Type B pancreatic cell (in vitro differentiated cells): ENCODE measurements at regions not wholly inside any gene's neighbourhood (a gene's known extent, or its start where the extent isn't known, plus 50 kb on each side); places are given as distances from the start of the nearest gene placed in this dataset.

ENCODE experiments used
- DNase-seq: peaks from one replicate; pipeline ENCODE4 v3.0.0; 2021; ENCODE audit warnings: mixed read lengths; ENCODE audit not compliant: unreplicated experiment; ENCODE audit errors: extremely low spot score
- H3K27ac Mint-ChIP-seq: 2 replicates; pipeline ENCODE4 v1.8.0; 2021; ENCODE audit warnings: mild to moderate bottlenecking, mixed read lengths
- H3K27me3 Mint-ChIP-seq: 2 replicates; pipeline ENCODE4 v1.8.0; 2021; ENCODE audit warnings: mixed read lengths
- H3K36me3 Mint-ChIP-seq: 2 replicates; pipeline ENCODE4 v1.8.0; 2021; ENCODE audit warnings: mixed read lengths
- H3K4me1 Mint-ChIP-seq: one replicate; pipeline ENCODE4 v1.8.0; 2021; ENCODE audit warnings: mixed read lengths; ENCODE audit not compliant: unreplicated experiment
- H3K4me3 Mint-ChIP-seq: 2 replicates; pipeline ENCODE4 v1.8.0; 2021; ENCODE audit warnings: mild to moderate bottlenecking, mixed read lengths
- H3K9me3 Mint-ChIP-seq: 2 replicates; pipeline ENCODE4 v1.8.0; 2021; ENCODE audit warnings: mixed read lengths
- CTCF ChIP-seq: fragments of 200-600 bp; sonication (generic); conservative IDR thresholded peaks from 2 replicates; pipeline ENCODE4 v1.5.0; 2021; ENCODE audit warnings: antibody characterized with exemption, mild to moderate bottlenecking

DNA sequence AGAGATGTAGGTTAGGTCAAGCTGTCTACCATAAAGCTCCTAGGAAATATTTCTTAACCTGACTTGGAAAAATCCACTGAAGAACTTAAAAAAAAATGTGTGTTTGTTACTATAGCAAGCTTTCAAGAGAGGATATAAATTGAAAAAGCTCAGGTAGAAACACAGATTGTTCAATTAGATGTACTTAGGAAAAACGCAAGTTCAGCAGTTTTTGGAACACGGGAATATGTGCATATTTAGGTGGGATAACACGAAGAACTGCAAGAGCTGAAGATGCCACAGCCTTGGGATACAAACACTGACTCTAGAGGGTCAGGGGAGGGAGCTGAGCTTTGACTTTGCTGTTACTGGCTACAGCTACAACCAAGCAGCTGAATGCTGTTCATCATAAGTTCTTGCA, 77.8 kb upstream of the FSHB start:
- DNase-seq: no peak
- H3K4me1 Mint-ChIP-seq: no peaks in the 10 kb centered on the region

GRCh38 chr11:30155428-30155827, 75.4 kb upstream of the FSHB start:
- Mint-ChIP-seq H3K36me3 (no peaks in the 10 kb centered on the region), H3K4me3 (no peak overlapping the region), H3K9me3 (no peaks in the 10 kb centered on the region), H3K27me3 (no peaks in the 10 kb centered on the region), H3K4me1 (no peaks in the 10 kb centered on the region), H3K27ac (no peak overlapping the region)
- no peak for TF ChIP-seq CTCF
- DNase-seq: no peak

More for the DNA sequence above, 77.8 kb upstream of the FSHB start:
- H3K27me3 Mint-ChIP-seq: no peaks in the 10 kb centered on the region
- TF ChIP-seq CTCF: no peak
- no peak overlapping the region for H3K4me3 Mint-ChIP-seq
- H3K36me3 Mint-ChIP-seq: no peaks in the 10 kb centered on the region
- H3K27ac Mint-ChIP-seq: no peak overlapping the region
- H3K9me3 Mint-ChIP-seq: no peaks in the 10 kb centered on the region

DNA sequence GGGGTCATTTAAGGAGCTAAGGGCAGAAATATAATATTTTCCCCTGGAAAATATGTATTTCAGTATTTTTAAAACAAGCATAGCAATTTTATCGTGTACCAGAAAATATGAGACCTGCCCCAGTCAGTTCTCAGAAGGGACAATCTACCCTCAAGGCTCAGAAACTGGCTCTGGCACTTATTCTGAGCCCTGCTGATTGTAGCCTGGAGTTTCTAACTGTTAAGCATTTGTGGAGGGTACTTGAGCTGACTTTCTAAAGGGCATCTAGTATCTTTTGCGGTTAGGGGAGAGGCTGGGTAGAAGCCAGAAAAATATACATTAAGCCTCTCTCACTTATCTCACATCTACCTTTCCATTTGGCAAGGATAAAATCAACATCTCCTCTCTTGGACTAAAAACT, 71.3 kb upstream of the FSHB start:
- H3K36me3 Mint-ChIP-seq: no peaks in the 10 kb centered on the region
- no peak for DNase-seq
- no peak overlapping the region for H3K4me3 Mint-ChIP-seq
- H3K4me1 Mint-ChIP-seq: no peaks in the 10 kb centered on the region
- H3K27me3 Mint-ChIP-seq: peaks cover 3% of the 10 kb centered on the region
- TF ChIP-seq CTCF: no peak
- H3K27ac Mint-ChIP-seq: no peak overlapping the region
- H3K9me3 Mint-ChIP-seq: no peaks in the 10 kb centered on the region

GRCh38 chr11:30165652-30166051, 65.2 kb upstream of the FSHB start:
- Mint-ChIP-seq H3K9me3 (no peaks in the 10 kb centered on the region), H3K36me3 (no peaks in the 10 kb centered on the region), H3K27ac (no peak overlapping the region), H3K4me3 (no peak overlapping the region), H3K4me1 (peaks cover 4% of the 10 kb centered on the region), H3K27me3 (peaks cover 3% of the 10 kb centered on the region)
- no peak for TF ChIP-seq CTCF
- no peak for DNase-seq

GRCh38 chr11:30171661-30172060, 59.2 kb upstream of the FSHB start:
- Mint-ChIP-seq H3K36me3 (no peaks in the 10 kb centered on the region), H3K9me3 (peaks cover under 1% of the 10 kb centered on the region), H3K4me1 (peaks cover 27% of the 10 kb centered on the region), H3K27ac (no peak overlapping the region), H3K4me3 (no peak overlapping the region), H3K27me3 (no peaks in the 10 kb centered on the region)
- TF ChIP-seq CTCF: no peak
- DNase-seq: no peak

GRCh38 chr11:30172158-30172557, 58.7 kb upstream of the FSHB start:
- H3K4me3 Mint-ChIP-seq: no peak overlapping the region
- H3K36me3 Mint-ChIP-seq: no peaks in the 10 kb centered on the region
- H3K27me3 Mint-ChIP-seq: no peaks in the 10 kb centered on the region
- no peak for DNase-seq
- no peak overlapping the region for H3K27ac Mint-ChIP-seq
- H3K9me3 Mint-ChIP-seq: peaks cover 4% of the 10 kb centered on the region
- H3K4me1 Mint-ChIP-seq: peaks cover 27% of the 10 kb centered on the region
- TF ChIP-seq CTCF: no peak
